Islet precursor cell (in vitro differentiated cells): ENCODE measurements at regions not wholly inside any gene's neighbourhood (a gene's known extent, or its start where the extent isn't known, plus 50 kb on each side); places are given as distances from the start of the nearest gene placed in this dataset.
"Not testable (repeated sequence)": the region's sequence is repeated elsewhere in the genome, so short reads cannot be mapped to it uniquely, and the experiment has no call there.

Source experiments
- DNase-seq: peaks from one replicate; pipeline ENCODE4 v3.0.0-alpha.2; 2018

GRCh38 chr7:48832303-48832845 is 92.0 kb upstream of the CDC14C start:
- no peak for DNase-seq

GRCh38 chr7:48837266-48837665 is 87.1 kb upstream of the CDC14C start:
- no peak for DNase-seq

- no peak for DNase-seq
These were observed 85.2 kb upstream of the CDC14C start for GRCh38 chr7:48839108-48839507.

GRCh38 chr7:48841739-48842138 is 82.6 kb upstream of the CDC14C start:
- DNase-seq: no peak

- DNase-seq: no peak
These were observed 76.4 kb upstream of the CDC14C start for GRCh38 chr7:48847917-48848316.

GRCh38 chr7:48860447-48860846 is 63.9 kb upstream of the CDC14C start:
- DNase-seq: not testable (repeated sequence)

GRCh38 chr7:48868916-48869315 is 55.4 kb upstream of the CDC14C start:
- DNase-seq: no peak

- no peak for DNase-seq
These were observed 51.8 kb upstream of the CDC14C start for GRCh38 chr7:48872548-48872947.
